Smooth muscle cell (in vitro differentiated cells): ENCODE measurements at regions not wholly inside any gene's neighbourhood (a gene's known extent, or its start where the extent isn't known, plus 50 kb on each side); places are given as distances from the start of the nearest gene placed in this dataset.

Experiments used
- DNase-seq: peaks from one replicate; lab custom pipeline; 2025; ENCODE audit not compliant: unreplicated experiment; lab: John Stamatoyannopoulos, UW
- H2AFZ ChIP-seq: fragments of 200-600 bp; sonication (generic); 2 replicates; pipeline ENCODE4 v1.6.0; 2016; ENCODE audit warnings: antibody characterized with exemption, low read depth, mild to moderate bottlenecking
- H3F3A ChIP-seq: fragments of 200-600 bp; sonication (generic); 2 replicates; pipeline ENCODE4 v1.6.0; 2017; ENCODE audit warnings: antibody characterized with exemption, low read depth
- H3K27ac ChIP-seq: fragments of 200-600 bp; sonication (generic); 2 replicates; pipeline ENCODE4 v1.5.1; 2016; ENCODE audit warnings: low read depth, mild to moderate bottlenecking
- H3K27me3 ChIP-seq: fragments of 200-600 bp; sonication (generic); 2 replicates; pipeline ENCODE4 v1.6.1; 2016; ENCODE audit warnings: low read depth, mild to moderate bottlenecking
- H3K36me3 ChIP-seq: fragments of 200-600 bp; sonication (generic); 2 replicates; pipeline ENCODE4 v1.5.1; 2016; ENCODE audit warnings: low read depth
- H3K4me1 ChIP-seq: fragments of 200-600 bp; sonication (generic); 2 replicates; pipeline ENCODE4 v1.5.1; 2016; ENCODE audit warnings: low read depth
- H3K4me2 ChIP-seq: fragments of 200-600 bp; sonication (generic); 2 replicates; pipeline ENCODE4 v1.6.0; 2016; ENCODE audit warnings: mild to moderate bottlenecking
- H3K4me3 ChIP-seq: fragments of 200-600 bp; sonication (generic); 2 replicates; pipeline ENCODE4 v1.5.1; 2016; ENCODE audit warnings: mild to moderate bottlenecking
- H3K79me2 ChIP-seq: fragments of 200-600 bp; sonication (generic); 2 replicates; pipeline ENCODE4 v1.6.0; 2016; ENCODE audit warnings: low read depth, mild to moderate bottlenecking
- H3K9ac ChIP-seq: fragments of 200-600 bp; sonication (generic); 2 replicates; pipeline ENCODE4 v1.6.0; 2016; ENCODE audit warnings: low read depth
- H3K9me3 ChIP-seq: fragments of 200-600 bp; sonication (generic); replicated peaks from 2 replicates; pipeline ENCODE4 v1.5.1; 2016; ENCODE audit warnings: low read depth
- H4K20me1 ChIP-seq: fragments of 200-600 bp; sonication (generic); 2 replicates; pipeline ENCODE4 v1.6.0; 2016; ENCODE audit warnings: low read depth
- WGBS: methylation state at CpG from one replicate; pipeline ENCODE4 v1.1.7; 2016; ENCODE audit warnings: low lambda C conversion rate; 5-methylcytosine and 5-hydroxymethylcytosine counted together
- TF ChIP-seq, protein P1 (sequence below): fragments of 200-600 bp; sonication (generic); IDR thresholded peaks from 2 replicates; pipeline ENCODE4 v1.5.1; 2017; ENCODE audit warnings: borderline replicate concordance, mild to moderate bottlenecking, antibody characterized with exemption; ENCODE audit not compliant: insufficient read depth, poor library complexity, severe bottlenecking

DNA sequence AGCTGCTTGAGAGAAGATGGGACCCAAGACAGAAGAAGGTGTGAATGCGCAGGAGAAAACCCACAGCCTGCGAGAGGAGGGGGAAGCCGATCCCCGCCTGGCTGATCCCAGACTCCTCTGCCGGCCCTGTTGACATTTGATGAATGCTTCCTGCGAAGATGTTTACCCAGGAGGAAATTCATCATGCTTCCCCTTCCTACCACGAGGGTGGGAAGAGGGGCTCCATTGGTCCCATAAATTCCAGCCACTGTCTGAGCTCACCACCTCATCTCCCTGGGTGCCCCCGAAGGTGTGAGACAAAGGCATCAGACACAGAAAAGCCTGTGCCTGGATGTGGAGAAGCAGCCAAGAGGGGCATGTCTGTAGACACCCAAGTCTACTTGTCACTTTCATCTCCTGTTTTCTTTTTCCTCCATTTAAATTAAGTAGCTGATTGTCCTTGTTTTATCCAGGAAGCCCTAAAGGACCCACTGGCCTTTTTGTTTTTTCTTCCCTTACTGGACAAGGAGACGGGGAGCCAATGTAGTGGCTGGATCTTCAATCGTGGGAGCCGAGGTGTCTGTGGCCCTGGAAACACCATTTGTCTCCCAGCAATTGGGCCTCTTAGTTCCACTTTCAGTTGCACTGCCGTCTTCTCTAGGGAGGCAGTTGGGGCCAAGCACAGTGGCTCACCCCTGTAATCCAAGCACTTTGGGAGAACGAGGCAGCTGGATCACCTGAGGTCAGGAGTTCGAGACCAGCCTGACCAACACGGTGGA is 95.3 kb upstream of the HES1 start:
- Histone ChIP-seq H4K20me1 (no peaks in the 10 kb centered on the region), H3K4me2 (no peak overlapping the region), H3K79me2 (no peaks in the 10 kb centered on the region), H3F3A (no peaks in the 10 kb centered on the region), H3K4me3 (no peak overlapping the region), H3K36me3 (no peaks in the 10 kb centered on the region), H3K27me3 (no peaks in the 10 kb centered on the region), H3K9ac (no peak overlapping the region), H3K4me1 (peaks cover 7% of the 10 kb centered on the region), H3K9me3 (no peaks in the 10 kb centered on the region), H3K27ac (no peak overlapping the region), H2AFZ (no peak overlapping the region)
- TF ChIP-seq, protein P1, sequence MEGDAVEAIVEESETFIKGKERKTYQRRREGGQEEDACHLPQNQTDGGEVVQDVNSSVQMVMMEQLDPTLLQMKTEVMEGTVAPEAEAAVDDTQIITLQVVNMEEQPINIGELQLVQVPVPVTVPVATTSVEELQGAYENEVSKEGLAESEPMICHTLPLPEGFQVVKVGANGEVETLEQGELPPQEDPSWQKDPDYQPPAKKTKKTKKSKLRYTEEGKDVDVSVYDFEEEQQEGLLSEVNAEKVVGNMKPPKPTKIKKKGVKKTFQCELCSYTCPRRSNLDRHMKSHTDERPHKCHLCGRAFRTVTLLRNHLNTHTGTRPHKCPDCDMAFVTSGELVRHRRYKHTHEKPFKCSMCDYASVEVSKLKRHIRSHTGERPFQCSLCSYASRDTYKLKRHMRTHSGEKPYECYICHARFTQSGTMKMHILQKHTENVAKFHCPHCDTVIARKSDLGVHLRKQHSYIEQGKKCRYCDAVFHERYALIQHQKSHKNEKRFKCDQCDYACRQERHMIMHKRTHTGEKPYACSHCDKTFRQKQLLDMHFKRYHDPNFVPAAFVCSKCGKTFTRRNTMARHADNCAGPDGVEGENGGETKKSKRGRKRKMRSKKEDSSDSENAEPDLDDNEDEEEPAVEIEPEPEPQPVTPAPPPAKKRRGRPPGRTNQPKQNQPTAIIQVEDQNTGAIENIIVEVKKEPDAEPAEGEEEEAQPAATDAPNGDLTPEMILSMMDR: no peak
- no peak for DNase-seq
- 82% methylated on average over 15 of the region's 15 CpGs for WGBS

DNA sequence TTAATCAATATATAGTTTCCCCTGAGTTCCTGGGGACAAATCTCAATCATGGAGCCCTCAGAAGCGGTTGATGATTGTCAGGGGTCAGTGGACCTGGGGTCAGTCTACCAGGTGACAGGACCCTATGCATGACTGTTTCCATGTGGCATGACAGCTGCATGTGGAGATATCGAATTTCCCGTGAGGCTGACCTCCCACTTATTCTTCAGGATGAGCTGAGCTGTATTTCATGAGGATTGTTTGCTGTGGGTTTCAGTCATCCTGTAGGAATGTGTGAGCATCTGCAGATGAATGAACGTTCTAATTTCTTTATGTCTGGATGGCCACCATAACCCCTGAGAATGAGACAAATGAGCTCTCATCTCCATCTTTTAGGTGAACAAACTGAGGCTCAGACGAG is 93.0 kb upstream of the HES1 start:
- no peaks in the 10 kb centered on the region for H4K20me1 ChIP-seq
- no peaks in the 10 kb centered on the region for H3F3A ChIP-seq
- H2AFZ ChIP-seq: no peak overlapping the region
- no peak overlapping the region for H3K4me3 ChIP-seq
- H3K4me1 ChIP-seq: peaks cover 7% of the 10 kb centered on the region
- peak overlapping the region; percentile 76 for H3K9ac ChIP-seq
- H3K36me3 ChIP-seq: no peaks in the 10 kb centered on the region
- peak overlapping the region; percentile 93 for H3K27ac ChIP-seq
- no peaks in the 10 kb centered on the region for H3K79me2 ChIP-seq
- H3K27me3 ChIP-seq: no peaks in the 10 kb centered on the region
- no peaks in the 10 kb centered on the region for H3K9me3 ChIP-seq
- TF ChIP-seq, protein P1: no peak
- no peak for DNase-seq
- WGBS: 39% methylated on average over 5 of the region's 5 CpGs
- H3K4me2 ChIP-seq: peak overlapping the region; percentile 48

DNA sequence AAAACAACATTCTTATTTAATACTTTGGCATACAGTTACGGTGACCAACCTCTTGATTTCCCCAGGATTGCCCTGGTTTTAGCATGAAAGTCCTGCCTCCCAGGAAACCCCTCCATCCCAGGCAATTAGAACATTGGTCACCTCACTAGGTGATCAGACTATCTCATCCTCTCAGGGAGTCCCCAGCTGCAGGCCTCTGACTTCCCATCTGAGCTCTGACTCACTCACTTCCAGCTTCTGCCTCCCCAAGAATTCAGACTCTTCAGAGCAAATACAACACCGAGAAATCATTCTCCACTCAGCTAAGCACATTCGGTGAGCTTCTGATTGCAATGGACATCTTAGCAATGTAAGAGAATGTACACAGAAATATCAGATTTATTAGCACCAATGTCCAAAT is 92.4 kb upstream of the HES1 start:
- Histone ChIP-seq H3K27ac (peak overlapping the region; percentile 93), H2AFZ (no peak overlapping the region), H3K4me3 (no peak overlapping the region), H3K79me2 (no peaks in the 10 kb centered on the region), H3K9ac (peak overlapping the region; percentile 76), H4K20me1 (no peaks in the 10 kb centered on the region), H3K4me1 (peaks cover 7% of the 10 kb centered on the region), H3K9me3 (no peaks in the 10 kb centered on the region), H3K4me2 (peak overlapping the region; percentile 48), H3K36me3 (no peaks in the 10 kb centered on the region), H3F3A (no peaks in the 10 kb centered on the region), H3K27me3 (no peaks in the 10 kb centered on the region)
- 47% methylated on average over 3 of the region's 3 CpGs for WGBS
- TF ChIP-seq, protein P1: no peak
- no peak for DNase-seq

DNA sequence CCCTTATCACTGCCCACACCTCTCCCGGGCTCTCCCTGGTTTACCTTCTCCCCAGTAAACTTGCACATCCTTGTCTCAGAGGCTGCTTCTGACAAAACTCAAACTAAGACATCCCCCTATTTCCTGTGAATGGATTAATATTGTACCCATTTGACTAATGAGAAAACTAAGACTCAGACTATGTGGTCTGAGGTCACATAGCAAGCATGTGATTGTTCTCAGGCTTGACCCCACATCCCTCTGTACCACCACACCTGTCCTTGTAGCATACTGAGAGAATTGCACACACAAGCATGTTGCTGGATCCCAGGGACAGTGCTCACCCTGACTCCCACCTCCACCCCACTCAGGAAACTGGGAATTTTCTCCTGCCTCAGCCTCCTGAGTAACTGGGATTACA is 90.7 kb upstream of the HES1 start:
- no peak overlapping the region for H3K4me2 ChIP-seq
- no peaks in the 10 kb centered on the region for H3K79me2 ChIP-seq
- H3K9ac ChIP-seq: no peak overlapping the region
- H3K27me3 ChIP-seq: no peaks in the 10 kb centered on the region
- no peak for DNase-seq
- H3K4me1 ChIP-seq: peaks cover 7% of the 10 kb centered on the region
- H3K4me3 ChIP-seq: no peak overlapping the region
- TF ChIP-seq, protein P1: no peak
- WGBS: 100% methylated on average over 1 of the region's 1 CpG
- no peak overlapping the region for H2AFZ ChIP-seq
- no peaks in the 10 kb centered on the region for H3K36me3 ChIP-seq
- H3F3A ChIP-seq: no peaks in the 10 kb centered on the region
- H3K9me3 ChIP-seq: no peaks in the 10 kb centered on the region
- H3K27ac ChIP-seq: no peak overlapping the region
- no peaks in the 10 kb centered on the region for H4K20me1 ChIP-seq
